ENCODE measurements at regions not wholly inside any gene's neighbourhood (a gene's known extent, or its start where the extent isn't known, plus 50 kb on each side); places are given as distances from the start of the nearest gene placed in this dataset.

GRCh38 chr7:116392806-116393205 lies 106.7 kb upstream of the CAV2 start:
- TF ChIP-seq CTCF (IDR thresholded peaks at IDR 0.05) = no peak
- H3K36me3 ChIP-seq = no peaks in the 10 kb centered on the region
- intact Hi-C loops (cut with DNase I; ENCODE audit: low total_unique reads) = no loop called here
- no peak overlapping the region for H3K4me3 ChIP-seq
- H3K27me3 ChIP-seq = no peaks in the 10 kb centered on the region
- no peak for DNase-seq
- peaks cover 0 to 34% (median 9%) of the 10 kb centered on the region in 4 donors for H3K4me1 ChIP-seq
- no peaks in the 10 kb centered on the region for H3K9me3 ChIP-seq
- H3K27ac ChIP-seq = peak overlapping the region; percentile 37

- intact Hi-C loops (cut with DNase I; ENCODE audit: low total_unique reads) = no loop called here
- Histone ChIP-seq H3K9me3 (no peaks in the 10 kb centered on the region), H3K36me3 (no peaks in the 10 kb centered on the region), H3K27ac (peak overlapping the region; percentile 37), H3K4me1 (peaks cover 0 to 34% (median 9%) of the 10 kb centered on the region in 4 donors), H3K27me3 (no peaks in the 10 kb centered on the region), H3K4me3 (no peak overlapping the region)
- no peak for TF ChIP-seq CTCF (IDR thresholded peaks at IDR 0.05)
- peak; percentile 30 to 68 for DNase-seq
These were observed 105.9 kb upstream of the CAV2 start for GRCh38 chr7:116393654-116394053.

- TF ChIP-seq CTCF (IDR thresholded peaks at IDR 0.05) = no peak
- no peak overlapping the region for H3K4me3 ChIP-seq
- H3K4me1 ChIP-seq = peaks cover 0 to 34% (median 9%) of the 10 kb centered on the region in 4 donors
- DNase-seq = no peak
- no peaks in the 10 kb centered on the region for H3K9me3 ChIP-seq
- H3K27ac ChIP-seq = peak overlapping the region; percentile 37
- H3K36me3 ChIP-seq = no peaks in the 10 kb centered on the region
- intact Hi-C loops (cut with DNase I; ENCODE audit: low total_unique reads) = no loop called here
- H3K27me3 ChIP-seq = no peaks in the 10 kb centered on the region
These were observed 105.4 kb upstream of the CAV2 start for GRCh38 chr7:116394106-116394505.

DNA sequence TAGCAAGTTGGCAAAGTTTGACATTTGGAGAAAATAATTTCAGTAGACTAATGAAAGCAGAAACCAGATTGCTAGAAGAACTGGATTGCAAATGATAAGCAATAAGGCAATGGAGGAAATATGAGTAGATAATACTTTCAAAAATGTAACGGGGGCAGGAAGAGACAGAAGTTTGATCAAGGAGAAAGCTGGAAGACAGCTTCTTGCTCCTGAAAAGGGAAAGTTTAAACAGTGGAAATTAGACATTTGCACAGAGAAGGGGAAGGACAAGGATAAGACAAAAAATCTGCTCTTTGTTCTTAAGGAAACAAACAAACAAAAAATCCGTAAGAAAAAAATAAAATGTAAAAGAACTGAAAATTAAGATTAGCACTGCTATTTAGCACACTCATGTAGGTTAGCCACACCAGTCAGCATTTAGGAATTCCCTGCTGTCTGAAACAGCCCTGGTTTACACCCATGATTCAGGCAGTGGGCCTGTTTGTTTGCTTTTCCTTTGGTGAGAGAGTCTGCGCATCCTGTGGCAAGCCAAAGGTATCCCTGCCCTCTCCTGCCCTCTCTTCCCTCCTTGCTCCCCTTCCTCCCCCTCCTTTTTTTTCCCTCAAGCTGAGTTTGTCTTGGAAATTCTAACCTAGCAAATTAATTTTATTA lies 104.3 kb upstream of the CAV2 start:
- intact Hi-C loops (cut with DNase I; ENCODE audit: low total_unique reads) = no loop called here
- TF ChIP-seq CTCF (IDR thresholded peaks at IDR 0.05) = no peak
- DNase-seq = peak in 1 of 2 donors; percentile 23
- H3K27me3 ChIP-seq = no peaks in the 10 kb centered on the region
- H3K4me3 ChIP-seq = no peak overlapping the region
- peak overlapping the region; percentile 4 to 62 for H3K27ac ChIP-seq
- H3K36me3 ChIP-seq = no peaks in the 10 kb centered on the region
- no peaks in the 10 kb centered on the region for H3K9me3 ChIP-seq
- peaks cover 0 to 34% (median 9%) of the 10 kb centered on the region in 4 donors for H3K4me1 ChIP-seq

GRCh38 chr7:116398672-116399071 lies 100.9 kb upstream of the CAV2 start:
- Histone ChIP-seq H3K4me1 (peaks cover 0 to 39% (median 8%) of the 10 kb centered on the region in 4 donors), H3K4me3 (no peak overlapping the region), H3K36me3 (no peaks in the 10 kb centered on the region), H3K9me3 (no peaks in the 10 kb centered on the region), H3K27ac (no peak overlapping the region), H3K27me3 (no peaks in the 10 kb centered on the region)
- intact Hi-C loops (cut with DNase I; ENCODE audit: low total_unique reads) = no loop called here
- no peak for TF ChIP-seq CTCF (IDR thresholded peaks at IDR 0.05)
- no peak for DNase-seq

Measured in tibial artery (tissue), 4 donors.